Hematopoietic multipotent progenitor cell treated with erythropoietin and hydrocortisone succinate and interleukin-3 and kit ligand, for 8 days (in vitro differentiated cells): ENCODE measurements at regions not wholly inside any gene's neighbourhood (a gene's known extent, or its start where the extent isn't known, plus 50 kb on each side); places are given as distances from the start of the nearest gene placed in this dataset.
"Not testable (repeated sequence)": the region's sequence is repeated elsewhere in the genome, so short reads cannot be mapped to it uniquely, and the experiment has no call there.

Experiments
- DNase-seq: peaks from one replicate; pipeline ENCODE4 v3.0.0-alpha.2; 2015

DNA sequence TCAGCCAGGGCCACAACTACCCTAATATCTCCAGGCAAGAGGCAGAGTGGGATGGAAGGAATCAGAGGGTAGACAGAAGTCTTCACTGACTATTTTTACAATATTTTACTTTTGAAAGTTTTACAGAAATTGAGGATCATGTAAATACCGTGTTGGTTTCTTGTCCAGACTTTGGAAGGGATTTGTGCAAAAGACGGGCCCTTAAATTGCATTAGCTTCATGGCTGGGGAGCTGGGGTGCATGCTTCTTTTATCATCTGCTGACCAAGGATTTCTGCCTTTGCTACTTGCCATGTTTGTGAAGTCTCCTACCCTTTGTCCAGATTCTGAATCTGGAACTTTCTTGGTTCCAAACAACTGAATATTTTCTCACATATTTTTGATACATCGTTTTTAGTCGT, 107.7 kb upstream of the GRIN3A start:
- DNase-seq: no peak

DNA sequence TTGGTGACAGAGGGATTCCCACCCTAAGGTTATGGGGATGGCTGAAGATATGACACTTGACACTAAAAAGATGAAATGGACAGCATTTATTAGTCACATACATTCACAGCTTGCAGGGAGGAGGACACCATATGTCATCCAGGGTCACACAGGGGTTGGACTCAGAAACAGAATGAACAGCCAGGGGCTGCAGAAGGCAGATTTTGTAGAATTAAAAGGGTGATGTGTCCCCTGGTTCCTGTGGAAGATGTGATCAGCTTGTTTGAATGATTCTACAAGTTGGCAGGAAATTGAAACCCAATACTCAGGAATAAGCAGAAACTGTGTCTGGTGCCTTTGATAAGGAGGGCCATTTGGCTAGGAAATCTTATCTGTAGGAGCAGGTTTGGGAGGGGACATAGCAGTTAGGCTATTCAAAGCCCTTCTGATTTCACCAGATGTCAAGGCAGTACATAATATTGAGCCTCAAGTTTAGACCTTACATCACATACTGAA, 102.3 kb upstream of the GRIN3A start:
- DNase-seq: peak; percentile 99

DNA sequence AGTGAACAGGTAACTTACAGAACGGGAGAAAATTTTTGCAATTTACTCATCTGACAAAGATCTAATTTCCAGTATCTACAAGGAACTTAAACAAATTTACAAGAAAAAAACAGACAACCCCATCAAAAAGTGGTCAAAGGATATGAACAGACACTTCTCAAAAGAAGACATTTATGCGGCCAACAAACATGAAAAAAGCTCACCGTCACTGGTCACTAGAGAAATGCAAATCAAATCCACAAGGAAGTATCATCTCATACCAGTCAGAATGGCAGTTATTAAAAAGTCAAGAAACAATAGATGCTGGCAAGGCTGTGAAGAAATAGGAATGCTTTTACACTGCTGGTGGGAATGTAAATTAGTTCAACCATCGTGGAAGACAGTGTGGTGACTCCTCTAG, 100.5 kb upstream of the GRIN3A start:
- DNase-seq: not testable (repeated sequence)

DNA sequence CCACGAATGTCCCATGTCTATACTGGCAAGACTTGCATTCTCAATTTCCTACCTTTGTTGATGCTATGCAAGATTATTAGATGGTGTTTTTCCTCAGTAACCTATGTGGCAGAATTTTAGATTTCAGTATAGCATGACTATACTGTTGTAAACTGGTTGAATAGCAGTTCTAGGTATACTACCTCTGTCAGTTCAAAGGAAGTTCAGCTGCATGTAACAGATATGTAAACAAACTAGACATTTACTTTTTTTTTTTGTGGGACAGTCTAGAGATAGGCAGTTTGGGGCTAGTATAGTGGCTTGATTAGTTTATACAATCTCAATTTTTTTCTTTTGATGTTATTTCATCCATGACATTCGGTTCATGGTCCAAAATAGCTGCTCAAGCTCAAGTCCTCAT, 97.6 kb upstream of the GRIN3A start:
- DNase-seq: no peak

DNA sequence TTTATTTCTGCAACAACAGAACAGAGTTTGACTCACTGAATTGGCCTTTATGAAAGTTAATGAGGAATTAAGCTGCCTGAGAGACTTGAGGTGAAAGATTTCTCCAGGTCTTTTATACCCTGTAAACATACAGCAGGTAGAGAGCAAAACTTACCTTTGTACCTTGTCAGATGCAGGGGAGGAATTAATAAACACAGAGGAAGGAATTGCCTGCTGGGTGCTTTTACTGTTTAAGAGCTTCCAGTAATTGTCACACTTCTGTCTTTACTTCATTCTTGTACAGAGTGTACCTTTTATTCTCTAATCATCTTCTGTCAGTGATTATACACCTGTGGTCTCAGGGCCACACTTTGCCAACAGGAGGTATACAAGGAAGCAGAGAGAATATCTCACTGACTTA, 94.0 kb upstream of the GRIN3A start:
- DNase-seq: no peak

DNA sequence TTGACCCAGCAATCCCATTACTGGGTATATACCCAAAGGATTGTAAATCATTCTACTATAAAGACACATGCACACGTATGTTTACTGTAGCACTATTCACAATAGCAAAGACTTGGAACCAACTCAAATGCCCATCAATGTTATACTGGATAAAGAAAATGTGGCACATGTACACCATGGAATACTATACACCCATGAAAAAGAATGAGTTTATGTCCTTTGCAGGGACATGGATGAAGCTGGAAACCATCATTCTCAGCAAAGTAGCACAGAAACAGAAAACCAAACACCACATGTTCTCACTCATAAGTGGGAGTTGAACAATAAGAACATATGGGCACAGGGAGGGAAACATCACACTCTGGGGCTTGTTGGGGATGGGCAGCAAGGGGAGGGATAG, 83.0 kb upstream of the GRIN3A start:
- not testable (repeated sequence) for DNase-seq

DNA sequence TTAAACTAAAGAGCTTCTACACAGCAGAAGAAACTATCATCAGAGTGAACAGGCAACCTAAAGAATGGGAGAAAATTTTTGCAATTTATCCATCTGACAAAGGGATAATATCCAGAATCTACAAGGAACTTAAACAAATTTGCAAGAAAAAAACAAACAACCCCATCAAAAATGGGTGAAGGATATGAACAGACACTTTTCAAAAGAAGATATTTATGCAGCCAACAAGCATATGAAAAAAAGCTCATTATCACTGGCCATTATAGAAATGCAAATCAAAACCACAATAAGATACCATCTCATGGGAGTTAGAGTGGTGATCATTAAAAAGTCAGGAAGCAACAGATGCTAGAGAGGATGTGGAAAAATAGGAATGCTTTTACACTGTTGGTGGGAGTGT, 82.5 kb upstream of the GRIN3A start:
- DNase-seq: not testable (repeated sequence)

DNA sequence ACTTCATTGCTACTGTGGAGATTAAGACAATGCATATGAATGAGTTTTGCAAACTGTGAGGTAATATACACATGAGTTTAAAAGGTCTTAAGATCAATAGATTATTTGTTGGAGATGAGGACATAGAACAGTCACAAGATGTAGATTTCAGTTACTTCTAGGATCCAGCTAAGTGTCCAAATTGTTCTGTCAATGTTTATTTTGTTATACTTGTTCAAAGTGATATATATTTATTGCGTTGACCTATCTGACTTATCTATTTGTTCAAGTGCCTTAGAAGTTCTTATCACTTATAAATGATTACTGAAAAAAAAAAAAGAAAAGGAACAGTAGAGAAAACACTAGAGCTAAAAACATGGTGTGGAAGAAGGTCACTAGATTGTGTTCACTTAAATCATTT, 75.6 kb upstream of the GRIN3A start:
- DNase-seq: no peak

DNA sequence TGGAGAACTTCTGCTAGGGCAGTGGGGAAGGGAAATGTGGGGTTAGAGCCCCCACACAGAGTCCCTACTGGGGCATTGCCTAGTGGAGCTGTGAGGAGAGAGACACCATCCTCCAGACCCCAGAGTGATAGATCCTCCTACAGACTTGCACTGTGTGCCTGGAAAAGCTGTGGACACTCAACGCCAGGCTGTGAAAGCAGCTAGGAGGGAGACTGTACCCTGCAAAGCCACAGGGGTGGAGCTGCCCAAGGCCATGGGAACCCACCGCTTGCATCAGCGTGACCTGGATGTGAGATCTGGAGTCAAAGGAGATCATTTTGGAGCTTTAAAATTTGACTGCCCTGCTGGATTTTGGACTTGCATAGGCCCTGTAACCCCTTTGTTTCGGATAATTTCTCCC, 69.4 kb upstream of the GRIN3A start:
- not testable (repeated sequence) for DNase-seq

DNA sequence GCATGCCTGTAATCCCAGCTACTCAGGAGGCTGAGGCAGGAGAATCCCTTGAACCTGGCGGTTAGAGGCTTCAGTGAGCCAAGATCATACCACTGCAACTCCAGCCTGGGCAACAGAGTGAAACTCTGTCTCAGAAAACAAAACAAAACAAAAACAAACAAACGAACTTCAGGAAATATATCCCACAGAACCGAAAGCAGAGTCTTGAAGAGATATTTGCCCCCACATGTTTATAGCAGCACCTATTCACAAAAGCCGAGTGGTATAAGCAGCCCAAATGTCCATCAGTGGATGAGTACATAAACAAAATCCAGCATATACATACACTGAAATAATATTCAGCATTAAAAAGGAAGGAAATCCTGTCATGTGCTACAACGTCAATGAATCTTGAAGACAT, 57.6 kb upstream of the GRIN3A start:
- DNase-seq: no peak

DNA sequence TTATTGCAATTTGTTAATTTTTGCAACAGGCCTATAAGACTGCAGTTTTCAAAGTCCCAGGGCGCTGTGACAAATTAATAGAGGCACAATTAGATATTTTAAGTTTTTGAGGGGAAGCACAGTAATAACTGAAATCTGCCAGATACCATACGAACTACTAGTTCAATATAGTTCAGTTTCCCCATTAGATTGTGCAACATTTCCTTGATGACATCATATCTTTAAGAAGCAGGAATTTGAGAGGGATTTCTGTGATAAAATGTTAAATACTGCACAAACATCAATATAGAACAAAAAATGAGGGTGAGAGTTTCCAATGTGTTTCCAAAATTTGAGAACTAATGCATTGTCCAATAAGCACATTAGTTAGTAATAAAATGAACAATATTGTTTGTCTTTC, 56.7 kb upstream of the GRIN3A start:
- DNase-seq: no peak

DNA sequence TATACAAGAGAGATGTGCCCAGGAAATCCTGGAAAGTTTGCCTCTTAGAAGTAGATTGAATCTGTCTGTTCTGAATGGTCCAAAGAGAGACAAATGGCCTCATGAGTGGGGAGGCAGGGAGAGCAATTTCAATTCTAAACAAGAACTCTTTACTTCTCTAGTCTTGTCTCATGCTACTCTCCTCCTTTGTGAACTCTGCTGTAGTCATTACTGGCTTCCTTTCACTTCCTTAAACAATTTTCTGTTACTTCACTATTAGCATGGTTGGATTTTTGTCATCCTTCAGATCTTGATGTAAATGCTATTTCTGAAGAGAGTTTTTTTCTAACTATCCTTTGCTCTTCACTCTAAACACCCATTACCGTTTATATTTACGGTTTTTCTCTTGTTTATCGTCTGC, 54.0 kb upstream of the GRIN3A start:
- no peak for DNase-seq

DNA sequence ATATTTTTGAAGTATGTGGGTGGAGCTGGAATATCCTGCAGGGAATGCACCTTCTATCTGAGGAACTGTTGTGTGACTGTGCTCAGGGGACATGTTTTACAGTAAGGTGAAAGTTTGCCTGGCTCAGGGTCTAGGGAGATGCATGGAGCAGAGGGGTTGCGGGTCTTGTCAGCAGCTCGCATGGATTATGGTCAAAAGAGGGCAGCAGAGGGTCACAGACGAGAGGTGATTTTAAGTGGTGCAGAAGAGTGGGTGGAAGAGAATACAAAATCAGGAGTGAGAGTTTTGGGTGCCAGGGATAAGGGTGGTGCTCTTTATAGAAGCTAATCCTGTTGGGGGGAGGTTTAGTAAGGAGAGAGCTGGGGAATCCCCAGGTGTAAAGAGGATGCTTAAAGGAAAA, 53.5 kb upstream of the GRIN3A start:
- peak; percentile 68 for DNase-seq

DNA sequence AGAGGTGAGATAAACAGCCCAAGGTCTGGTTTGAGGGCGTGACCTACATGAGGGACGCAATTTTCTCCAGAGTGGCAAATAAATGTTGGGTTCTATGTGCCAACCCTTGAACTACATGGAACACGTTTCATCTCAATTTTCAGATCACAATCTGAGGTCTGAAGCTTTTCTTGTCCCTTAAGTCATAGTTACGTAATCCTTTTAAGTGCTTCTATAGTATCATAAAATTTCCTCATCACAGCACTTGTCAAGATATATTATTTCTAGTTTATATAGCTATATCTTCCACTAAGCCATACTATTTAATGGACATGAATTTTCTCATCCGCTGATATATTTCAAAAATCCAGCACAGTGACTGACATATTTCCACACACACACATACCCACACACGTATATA, 53.1 kb upstream of the GRIN3A start:
- DNase-seq: no peak
